Neural progenitor cell (in vitro differentiated cells): ENCODE measurements at regions not wholly inside any gene's neighbourhood (a gene's known extent, or its start where the extent isn't known, plus 50 kb on each side); places are given as distances from the start of the nearest gene placed in this dataset.
A peak's percentile ranks its signal among the peaks of the same experiment; 100 is the strongest.

ENCODE experiments used
- DNase-seq: peaks from one replicate; pipeline ENCODE4 v3.0.0-alpha.2; 2016; ENCODE audit warnings: low spot score
- H2AFZ ChIP-seq: fragments of 200-600 bp; sonication (generic); replicated peaks from 2 replicates; pipeline ENCODE4 v1.6.1; 2016; ENCODE audit warnings: antibody characterized with exemption
- H3F3A ChIP-seq: fragments of 200-600 bp; sonication (generic); 2 replicates; pipeline ENCODE4 v1.6.1; 2016; ENCODE audit warnings: antibody characterized with exemption, low read depth
- H3K27ac ChIP-seq: fragments of 200-600 bp; sonication (generic); 2 replicates; pipeline ENCODE4 v1.5.1; 2016; ENCODE audit warnings: mild to moderate bottlenecking
- H3K27me3 ChIP-seq: fragments of 200-600 bp; sonication (generic); 2 replicates; pipeline ENCODE4 v1.6.1; 2016; ENCODE audit warnings: mild to moderate bottlenecking, moderate library complexity
- H3K36me3 ChIP-seq: fragments of 200-600 bp; sonication (generic); 2 replicates; pipeline ENCODE4 v1.5.1; 2016
- H3K4me1 ChIP-seq: fragments of 200-600 bp; sonication (generic); 2 replicates; pipeline ENCODE4 v1.6.1; 2016; ENCODE audit warnings: mixed run types
- H3K4me2 ChIP-seq: fragments of 200-600 bp; sonication (generic); 2 replicates; pipeline ENCODE4 v1.6.1; 2016
- H3K4me3 ChIP-seq: fragments of 200-600 bp; sonication (generic); 2 replicates; pipeline ENCODE4 v1.5.1; 2016
- H3K79me2 ChIP-seq: fragments of 200-600 bp; sonication (generic); 2 replicates; pipeline ENCODE4 v1.6.1; 2016; ENCODE audit warnings: low read depth
- H3K9ac ChIP-seq: fragments of 200-600 bp; sonication (generic); 2 replicates; pipeline ENCODE4 v1.6.1; 2016
- H3K9me3 ChIP-seq: fragments of 200-600 bp; sonication (generic); 2 replicates; pipeline ENCODE4 v1.5.1; 2016; ENCODE audit warnings: low read depth
- H4K20me1 ChIP-seq: fragments of 200-600 bp; sonication (generic); 2 replicates; pipeline ENCODE4 v1.6.1; 2016; ENCODE audit warnings: low read depth
- H3K27ac Mint-ChIP-seq: 3 replicates; pipeline ENCODE4 v1.8.0; 2021; ENCODE audit warnings: mixed read lengths
- H3K27me3 Mint-ChIP-seq: 2 replicates; pipeline ENCODE4 v1.8.0; 2022; ENCODE audit warnings: low read depth, mild to moderate bottlenecking, inconsistent platforms, moderate library complexity, mixed read lengths; ENCODE audit not compliant: insufficient read depth
- H3K36me3 Mint-ChIP-seq: 3 replicates; pipeline ENCODE4 v1.8.0; 2021; ENCODE audit warnings: mixed read lengths
- H3K4me1 Mint-ChIP-seq: 3 replicates; pipeline ENCODE4 v1.8.0; 2021; ENCODE audit warnings: mixed read lengths
- H3K4me3 Mint-ChIP-seq: 3 replicates; pipeline ENCODE4 v1.8.0; 2021; ENCODE audit warnings: mild to moderate bottlenecking, moderate library complexity, mixed read lengths
- H3K9me3 Mint-ChIP-seq: 3 replicates; pipeline ENCODE4 v1.8.0; 2020; ENCODE audit warnings: mixed read lengths
- EZH2 ChIP-seq: fragments of 200-600 bp; sonication (generic); IDR thresholded peaks from 2 replicates; pipeline ENCODE4 v1.6.1; 2017; ENCODE audit warnings: antibody characterized with exemption, mild to moderate bottlenecking, moderate library complexity
- EZH2phosphoT487 ChIP-seq: fragments of 200-600 bp; sonication (generic); IDR thresholded peaks from 2 replicates; pipeline ENCODE4 v1.6.1; 2017; ENCODE audit warnings: antibody characterized with exemption
- TF ChIP-seq, protein P1 (sequence below): fragments of 200-600 bp; sonication (generic); IDR thresholded peaks from 2 replicates; pipeline ENCODE4 v1.5.1; 2017; ENCODE audit warnings: antibody characterized with exemption, mild to moderate bottlenecking

GRCh38 chr20:39851459-39851858 is 837.6 kb downstream of the MAFB start:
- TF ChIP-seq, protein P1, sequence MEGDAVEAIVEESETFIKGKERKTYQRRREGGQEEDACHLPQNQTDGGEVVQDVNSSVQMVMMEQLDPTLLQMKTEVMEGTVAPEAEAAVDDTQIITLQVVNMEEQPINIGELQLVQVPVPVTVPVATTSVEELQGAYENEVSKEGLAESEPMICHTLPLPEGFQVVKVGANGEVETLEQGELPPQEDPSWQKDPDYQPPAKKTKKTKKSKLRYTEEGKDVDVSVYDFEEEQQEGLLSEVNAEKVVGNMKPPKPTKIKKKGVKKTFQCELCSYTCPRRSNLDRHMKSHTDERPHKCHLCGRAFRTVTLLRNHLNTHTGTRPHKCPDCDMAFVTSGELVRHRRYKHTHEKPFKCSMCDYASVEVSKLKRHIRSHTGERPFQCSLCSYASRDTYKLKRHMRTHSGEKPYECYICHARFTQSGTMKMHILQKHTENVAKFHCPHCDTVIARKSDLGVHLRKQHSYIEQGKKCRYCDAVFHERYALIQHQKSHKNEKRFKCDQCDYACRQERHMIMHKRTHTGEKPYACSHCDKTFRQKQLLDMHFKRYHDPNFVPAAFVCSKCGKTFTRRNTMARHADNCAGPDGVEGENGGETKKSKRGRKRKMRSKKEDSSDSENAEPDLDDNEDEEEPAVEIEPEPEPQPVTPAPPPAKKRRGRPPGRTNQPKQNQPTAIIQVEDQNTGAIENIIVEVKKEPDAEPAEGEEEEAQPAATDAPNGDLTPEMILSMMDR: no peak
- TF ChIP-seq EZH2phosphoT487 (no peak), EZH2 (no peak)
- H3K36me3 Mint-ChIP-seq: no peaks in the 10 kb centered on the region
- Histone ChIP-seq H3K27me3 (no peaks in the 10 kb centered on the region), H3F3A (peaks cover 37% of the 10 kb centered on the region), H3K79me2 (no peaks in the 10 kb centered on the region), H3K9me3 (no peaks in the 10 kb centered on the region), H3K27ac (no peak overlapping the region), H4K20me1 (no peaks in the 10 kb centered on the region), H3K4me1 (peaks cover 58% of the 10 kb centered on the region), H3K4me3 (no peak overlapping the region), H2AFZ (no peak overlapping the region), H3K4me2 (no peak overlapping the region), H3K9ac (no peak overlapping the region), H3K36me3 (no peaks in the 10 kb centered on the region)
- no peak overlapping the region for H3K4me3 Mint-ChIP-seq
- peaks cover 85% of the 10 kb centered on the region for H3K27me3 Mint-ChIP-seq
- H3K4me1 Mint-ChIP-seq: peaks cover 67% of the 10 kb centered on the region
- DNase-seq: no peak
- H3K9me3 Mint-ChIP-seq: peaks cover 6% of the 10 kb centered on the region
- no peak overlapping the region for H3K27ac Mint-ChIP-seq

- TF ChIP-seq, protein P1: no peak
- TF ChIP-seq EZH2phosphoT487 (no peak), EZH2 (no peak)
- no peaks in the 10 kb centered on the region for H3K27me3 ChIP-seq
- peaks cover 3% of the 10 kb centered on the region for H3K9me3 Mint-ChIP-seq
- peak; percentile 37 for DNase-seq
- H3K27ac ChIP-seq: peak overlapping the region; percentile 69
- no peak overlapping the region for H3K4me3 Mint-ChIP-seq
- peak overlapping the region; percentile 83 for H3K27ac Mint-ChIP-seq
- H3K4me3 ChIP-seq: no peak overlapping the region
- no peak overlapping the region for H2AFZ ChIP-seq
- H3K4me1 Mint-ChIP-seq: peaks cover 62% of the 10 kb centered on the region
- H3K79me2 ChIP-seq: no peaks in the 10 kb centered on the region
- peaks cover 85% of the 10 kb centered on the region for H3K27me3 Mint-ChIP-seq
- H4K20me1 ChIP-seq: no peaks in the 10 kb centered on the region
- peak overlapping the region; percentile 24 for H3K4me2 ChIP-seq
- H3K9ac ChIP-seq: no peak overlapping the region
- no peaks in the 10 kb centered on the region for H3K36me3 Mint-ChIP-seq
- peaks cover 37% of the 10 kb centered on the region for H3F3A ChIP-seq
- H3K4me1 ChIP-seq: peaks cover 58% of the 10 kb centered on the region
- H3K9me3 ChIP-seq: no peaks in the 10 kb centered on the region
- no peaks in the 10 kb centered on the region for H3K36me3 ChIP-seq
Measured at GRCh38 chr20:39850821-39851330, 838.2 kb downstream of the MAFB start.

DNA sequence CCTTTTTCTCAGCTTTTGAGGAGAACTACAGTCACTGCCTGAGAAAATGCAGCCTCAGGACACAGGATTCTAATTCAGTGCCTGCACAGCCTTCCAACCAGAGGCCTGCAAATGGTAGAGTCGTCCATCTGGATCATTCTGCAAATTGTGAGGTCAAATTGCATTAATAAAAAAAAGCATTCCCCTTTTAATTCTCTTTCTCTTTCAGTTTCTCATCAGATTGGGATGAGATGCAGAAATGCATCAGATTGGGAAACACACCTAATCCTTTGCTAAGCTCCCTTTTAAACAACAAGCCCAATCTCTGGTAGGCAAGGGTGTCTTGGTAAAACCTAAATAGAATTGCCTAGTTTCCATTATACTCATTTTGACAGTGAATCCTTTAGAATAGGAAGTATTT is 838.8 kb downstream of the MAFB start:
- peaks cover 59% of the 10 kb centered on the region for H3K4me1 Mint-ChIP-seq
- no peaks in the 10 kb centered on the region for H3K36me3 Mint-ChIP-seq
- peak overlapping the region; percentile 69 for H3K27ac ChIP-seq
- H3K4me3 Mint-ChIP-seq: no peak overlapping the region
- H3K4me1 ChIP-seq: peaks cover 56% of the 10 kb centered on the region
- no peaks in the 10 kb centered on the region for H3K9me3 Mint-ChIP-seq
- H3K27me3 ChIP-seq: no peaks in the 10 kb centered on the region
- no peaks in the 10 kb centered on the region for H4K20me1 ChIP-seq
- peak overlapping the region; percentile 83 for H3K27ac Mint-ChIP-seq
- H3K4me2 ChIP-seq: peak overlapping the region; percentile 24
- no peaks in the 10 kb centered on the region for H3K79me2 ChIP-seq
- peaks cover 82% of the 10 kb centered on the region for H3K27me3 Mint-ChIP-seq
- H3K9ac ChIP-seq: no peak overlapping the region
- peaks cover 37% of the 10 kb centered on the region for H3F3A ChIP-seq
- no peak for DNase-seq
- peak overlapping the region; percentile 35 for H2AFZ ChIP-seq
- TF ChIP-seq, protein P1: no peak
- no peak for TF ChIP-seq EZH2phosphoT487
- no peak for TF ChIP-seq EZH2
- no peaks in the 10 kb centered on the region for H3K36me3 ChIP-seq
- no peaks in the 10 kb centered on the region for H3K9me3 ChIP-seq
- H3K4me3 ChIP-seq: no peak overlapping the region
